Body of pancreas (tissue), 4 donors: ENCODE measurements at regions not wholly inside any gene's neighbourhood (a gene's known extent, or its start where the extent isn't known, plus 50 kb on each side); places are given as distances from the start of the nearest gene placed in this dataset.

Source experiments
- CTCF ChIP-seq, 7 experiments: fragments of 450-650 bp in 4 of 7; fragments of 200-600 bp in 3 of 7; sonication (generic) in 3 of 7; IDR thresholded peaks; one replicate each; pipeline ENCODE4 v1.5.1; 2016 to 2019; ENCODE audit warnings: antibody characterized with exemption in 7 of 7
- POLR2A ChIP-seq, 3 donors: fragments of 450-650 bp; IDR thresholded peaks; one replicate each; pipeline ENCODE4 v1.6.1; 2016; ENCODE audit warnings: antibody characterized with exemption in 3 of 3, mild to moderate bottlenecking in 2 of 3

- TF ChIP-seq POLR2A (IDR thresholded peaks at IDR 0.05) (no peak), CTCF (IDR thresholded peaks at IDR 0.05) (no peak)
These were observed 636.4 kb downstream of the USP25 start for GRCh38 chr21:16366207-16366606.
